HUES64 (cell line): ENCODE measurements at regions not wholly inside any gene's neighbourhood (a gene's known extent, or its start where the extent isn't known, plus 50 kb on each side); places are given as distances from the start of the nearest gene placed in this dataset.

Source experiments
- H3K27ac ChIP-seq: 2 replicates; pipeline ENCODE4 v1.7.0; 2013; ENCODE audit warnings: low read depth, low read length, inconsistent platforms
- H3K27me3 ChIP-seq: 2 replicates; pipeline ENCODE4 v1.6.1; 2013; ENCODE audit warnings: mild to moderate bottlenecking, low read length; ENCODE audit not compliant: insufficient read depth
- H3K36me3 ChIP-seq: 2 replicates; pipeline ENCODE4 v1.6.1; 2013; ENCODE audit warnings: mild to moderate bottlenecking, low read length; ENCODE audit not compliant: insufficient read depth
- H3K4me1 ChIP-seq: 2 replicates; pipeline ENCODE4 v1.6.1; 2013; ENCODE audit warnings: mild to moderate bottlenecking, low read length, moderate library complexity; ENCODE audit not compliant: insufficient read depth
- H3K4me3 ChIP-seq: 2 replicates; pipeline ENCODE4 v1.5.1; 2013; ENCODE audit warnings: mild to moderate bottlenecking, low read length, moderate library complexity
- H3K9ac ChIP-seq: 2 replicates; pipeline ENCODE4 v1.6.1; 2013; ENCODE audit warnings: mild to moderate bottlenecking, low read depth, low read length
- H3K9me3 ChIP-seq: 2 replicates; pipeline ENCODE4 v1.6.1; 2013; ENCODE audit warnings: low read depth, low read length; ENCODE audit not compliant: insufficient read depth
- WGBS: fragments of 150-250, 120-280 bp; methylation state at CpG from one replicate; pipeline ENCODE4 v1.1.7; 2013; ENCODE audit warnings: missing lambda C conversion rate; 5-methylcytosine and 5-hydroxymethylcytosine counted together

DNA sequence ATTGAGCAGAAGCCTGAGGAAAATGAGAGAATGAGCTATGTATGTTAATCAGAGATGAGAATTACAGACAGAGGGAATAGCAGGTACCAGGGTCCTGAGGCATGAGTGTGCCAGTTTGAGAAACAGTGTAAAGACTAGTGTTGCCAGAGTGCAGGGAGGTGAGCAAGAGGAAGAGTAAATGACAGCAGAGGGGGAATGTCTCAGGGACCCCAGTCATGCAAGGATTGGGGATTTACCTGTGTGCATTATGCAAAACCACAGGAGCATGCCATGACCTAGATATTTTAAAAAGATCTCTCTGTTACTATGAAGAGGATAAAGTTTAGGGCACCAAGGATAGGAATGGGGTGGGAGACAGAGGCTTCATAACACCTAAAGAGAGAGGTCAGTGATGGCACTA lies 72.1 kb downstream of the TTC32 start:
- no peaks in the 10 kb centered on the region for H3K36me3 ChIP-seq
- H3K4me1 ChIP-seq = no peaks in the 10 kb centered on the region
- no peaks in the 10 kb centered on the region; the same call in 1 of the 2 replicates for H3K27me3 ChIP-seq
- no peak overlapping the region for H3K27ac ChIP-seq
- no peak overlapping the region for H3K9ac ChIP-seq
- H3K9me3 ChIP-seq = peaks cover 10% of the 10 kb centered on the region; the same call in 1 of the 2 replicates
- H3K4me3 ChIP-seq = no peak overlapping the region

DNA sequence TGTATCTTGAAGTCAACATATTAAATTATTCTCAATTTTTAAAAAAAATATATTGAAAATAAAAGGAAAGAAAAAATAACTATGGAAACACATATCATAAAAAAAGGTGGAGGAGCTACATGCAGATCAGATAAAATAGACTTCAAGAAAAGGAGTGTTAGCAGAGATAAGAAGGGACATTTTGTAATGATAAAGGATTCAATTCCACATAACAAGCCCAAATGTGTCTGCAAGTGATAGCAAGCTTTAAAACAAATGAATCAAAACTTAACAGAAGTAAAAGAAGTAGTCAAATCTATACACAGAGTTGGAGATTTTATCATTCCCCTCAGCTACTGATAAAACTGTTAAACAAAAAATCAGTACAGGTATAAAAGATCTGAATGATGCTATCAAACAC lies 74.9 kb downstream of the TTC32 start:
- Histone ChIP-seq H3K4me1 (no peaks in the 10 kb centered on the region), H3K9ac (no peak overlapping the region), H3K4me3 (no peak overlapping the region), H3K9me3 (peaks cover 11% of the 10 kb centered on the region; the same call in 1 of the 2 replicates), H3K27me3 (no peaks in the 10 kb centered on the region; the same call in 1 of the 2 replicates), H3K27ac (no peak overlapping the region), H3K36me3 (no peaks in the 10 kb centered on the region)

DNA sequence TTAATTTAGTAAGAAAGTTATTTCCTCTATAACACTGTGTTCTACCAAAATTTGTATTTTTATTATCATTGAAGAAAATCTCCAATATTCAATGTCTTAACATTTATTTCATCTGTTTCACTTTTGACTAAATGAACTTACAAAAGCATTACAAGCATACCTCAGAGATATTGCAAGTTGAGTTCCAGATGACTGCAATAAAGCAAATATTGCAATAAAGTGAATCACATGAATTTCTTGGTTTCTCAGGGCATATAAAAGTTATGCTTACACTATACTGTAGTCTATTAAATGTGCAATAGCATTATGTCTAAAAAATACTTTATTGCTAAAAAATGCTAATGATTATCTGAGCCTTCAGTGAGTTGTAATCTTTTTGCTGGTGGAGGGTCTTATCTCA lies 78.3 kb downstream of the TTC32 start:
- Histone ChIP-seq H3K4me3 (no peak overlapping the region), H3K4me1 (no peaks in the 10 kb centered on the region), H3K27ac (no peak overlapping the region), H3K9me3 (peaks cover 11% of the 10 kb centered on the region; the same call in 1 of the 2 replicates), H3K36me3 (no peaks in the 10 kb centered on the region), H3K9ac (no peak overlapping the region), H3K27me3 (no peaks in the 10 kb centered on the region; the same call in 1 of the 2 replicates)

DNA sequence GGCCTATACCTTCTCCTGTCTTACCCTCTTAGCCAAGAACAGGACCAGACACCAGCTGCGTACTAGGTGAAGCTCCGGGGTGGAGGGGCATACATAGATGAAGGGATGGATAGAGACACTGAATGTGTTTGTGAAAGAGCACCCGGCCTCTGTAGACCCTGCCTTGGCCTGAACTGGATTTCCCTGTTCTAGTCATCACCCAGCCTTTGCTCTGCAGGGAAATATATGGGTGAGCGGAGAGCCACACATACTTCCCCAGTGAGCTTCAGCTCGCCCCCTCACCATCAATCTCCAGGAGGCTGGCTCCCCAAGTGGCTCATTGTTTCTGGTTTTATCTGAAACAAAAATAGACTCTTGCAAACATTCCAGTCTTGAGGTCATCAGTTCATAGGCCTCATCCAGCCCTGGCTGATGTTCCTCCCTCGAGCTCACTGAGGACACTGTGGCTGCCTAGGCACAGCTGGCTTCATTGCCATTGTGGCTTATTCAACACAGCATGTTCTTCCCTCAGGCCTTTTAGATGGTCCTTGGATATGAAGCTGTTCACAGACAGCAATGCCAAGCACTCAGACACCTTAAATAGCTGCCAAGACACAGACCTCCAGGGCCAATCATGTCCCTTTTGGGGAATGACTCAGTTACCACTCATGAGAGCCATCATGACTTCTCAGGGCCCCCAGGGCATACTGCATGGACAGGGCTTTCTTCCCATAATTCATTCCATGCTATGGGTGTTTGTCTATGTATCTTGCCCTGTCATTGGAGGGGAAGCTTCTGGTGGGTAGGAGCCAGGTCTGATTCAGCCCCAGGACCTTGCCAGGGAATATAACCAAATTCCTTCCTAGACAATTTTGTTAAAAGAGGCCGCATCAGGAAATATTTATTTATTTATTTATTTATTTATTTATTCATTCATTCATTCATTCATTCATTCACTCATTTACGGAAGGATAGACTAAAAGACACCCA lies 82.4 kb downstream of the TTC32 start:
- Histone ChIP-seq H3K4me1 (no peaks in the 10 kb centered on the region), H3K9me3 (no peaks in the 10 kb centered on the region), H3K9ac (no peak overlapping the region), H3K27me3 (no peaks in the 10 kb centered on the region), H3K4me3 (no peak overlapping the region), H3K27ac (no peak overlapping the region), H3K36me3 (no peaks in the 10 kb centered on the region)
- WGBS = 95% methylated on average over 7 of the region's 8 CpGs

DNA sequence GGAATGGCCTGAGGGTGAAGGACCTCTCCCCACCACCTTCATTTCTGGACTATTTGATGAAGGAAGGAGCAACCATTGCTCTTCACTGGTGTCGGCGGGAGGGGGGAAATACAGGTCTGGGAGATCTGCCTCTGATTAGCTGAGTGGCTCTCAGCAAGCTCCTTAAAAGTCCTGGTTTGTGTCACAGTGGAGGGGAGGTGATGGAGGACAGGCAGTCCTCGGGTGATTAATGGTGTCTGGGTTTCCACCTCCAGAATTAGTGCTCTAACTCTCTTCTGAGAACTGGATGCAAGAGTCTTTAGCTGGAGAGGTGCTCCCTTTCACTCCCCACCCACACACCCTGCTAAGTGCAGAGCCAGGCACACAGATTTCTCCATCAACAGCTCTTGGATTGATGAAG lies 83.2 kb downstream of the TTC32 start:
- Histone ChIP-seq H3K27me3 (no peaks in the 10 kb centered on the region), H3K9ac (no peak overlapping the region), H3K4me1 (no peaks in the 10 kb centered on the region), H3K9me3 (no peaks in the 10 kb centered on the region), H3K4me3 (no peak overlapping the region), H3K27ac (no peak overlapping the region), H3K36me3 (no peaks in the 10 kb centered on the region)
- WGBS = 92% methylated on average over 3 of the region's 3 CpGs

DNA sequence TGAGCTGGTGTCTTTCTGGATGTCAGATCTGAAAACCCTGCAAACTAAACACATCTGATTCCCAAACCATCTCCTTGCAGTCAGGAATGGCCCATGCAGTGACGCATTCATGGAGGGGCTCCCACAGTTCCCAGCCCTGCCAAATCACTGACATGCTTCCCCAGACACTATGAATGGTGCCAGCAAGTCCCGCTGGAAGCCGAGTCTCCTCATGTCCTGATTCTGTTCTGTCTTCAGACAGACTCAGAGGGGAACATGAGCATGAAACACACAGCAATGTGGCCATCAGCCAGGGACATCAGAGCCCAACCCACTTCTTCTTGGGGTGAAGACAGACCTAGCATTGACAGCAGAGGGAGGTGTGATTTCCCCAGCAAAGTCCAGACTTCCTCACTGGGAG lies 83.7 kb downstream of the TTC32 start:
- no peaks in the 10 kb centered on the region for H3K4me1 ChIP-seq
- H3K27ac ChIP-seq = no peak overlapping the region
- no peaks in the 10 kb centered on the region for H3K36me3 ChIP-seq
- H3K27me3 ChIP-seq = no peaks in the 10 kb centered on the region
- H3K9ac ChIP-seq = no peak overlapping the region
- no peak overlapping the region for H3K4me3 ChIP-seq
- 95% methylated on average over 3 of the region's 3 CpGs for WGBS
- H3K9me3 ChIP-seq = no peaks in the 10 kb centered on the region

DNA sequence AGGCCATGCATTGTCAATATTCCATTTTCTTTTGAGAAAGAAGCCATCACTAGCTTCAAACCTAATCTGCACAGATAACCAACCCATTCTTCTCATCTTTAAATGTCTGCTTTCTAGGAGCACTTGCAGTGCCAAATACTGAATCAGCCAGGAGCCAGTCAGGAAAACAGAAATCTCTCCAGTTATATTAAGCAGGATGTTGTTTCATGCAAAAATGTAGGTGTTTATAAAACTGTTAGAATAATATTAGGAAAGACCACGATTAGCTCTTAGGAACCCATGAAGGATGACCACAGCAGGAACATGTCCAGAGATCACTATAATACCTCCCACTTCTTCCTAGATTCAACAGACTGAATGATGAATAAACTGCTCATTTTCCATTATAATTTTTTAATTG lies 86.0 kb downstream of the TTC32 start:
- Histone ChIP-seq H3K27ac (no peak overlapping the region), H3K36me3 (no peaks in the 10 kb centered on the region), H3K9ac (no peak overlapping the region), H3K4me3 (no peak overlapping the region), H3K27me3 (no peaks in the 10 kb centered on the region), H3K9me3 (no peaks in the 10 kb centered on the region), H3K4me1 (no peaks in the 10 kb centered on the region)
- 79% methylated on average over 1 of the region's 1 CpG for WGBS

DNA sequence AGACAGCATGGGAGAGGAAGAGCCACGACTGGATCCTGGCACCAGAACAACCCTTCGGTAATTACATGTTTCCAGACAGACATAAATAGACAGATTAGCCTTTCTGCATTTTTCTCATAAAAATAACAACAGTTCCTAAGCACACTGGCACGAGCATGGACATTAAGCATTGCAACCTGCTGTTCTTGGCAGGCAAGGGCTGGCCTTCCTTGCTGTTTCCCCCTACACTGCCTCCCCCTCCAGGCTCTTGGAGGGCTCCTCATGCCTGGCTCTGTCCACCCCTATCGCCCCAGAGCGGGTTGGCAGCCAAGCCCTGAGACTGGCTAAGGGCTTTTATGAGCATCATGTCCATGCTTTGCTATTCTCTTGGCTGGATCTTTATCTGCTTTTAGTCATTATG lies 89.6 kb downstream of the TTC32 start:
- Histone ChIP-seq H3K9ac (no peak overlapping the region), H3K4me3 (no peak overlapping the region), H3K9me3 (no peaks in the 10 kb centered on the region), H3K36me3 (no peaks in the 10 kb centered on the region), H3K27ac (no peak overlapping the region), H3K4me1 (no peaks in the 10 kb centered on the region), H3K27me3 (no peaks in the 10 kb centered on the region)
- WGBS = 90% methylated on average over 5 of the region's 5 CpGs

DNA sequence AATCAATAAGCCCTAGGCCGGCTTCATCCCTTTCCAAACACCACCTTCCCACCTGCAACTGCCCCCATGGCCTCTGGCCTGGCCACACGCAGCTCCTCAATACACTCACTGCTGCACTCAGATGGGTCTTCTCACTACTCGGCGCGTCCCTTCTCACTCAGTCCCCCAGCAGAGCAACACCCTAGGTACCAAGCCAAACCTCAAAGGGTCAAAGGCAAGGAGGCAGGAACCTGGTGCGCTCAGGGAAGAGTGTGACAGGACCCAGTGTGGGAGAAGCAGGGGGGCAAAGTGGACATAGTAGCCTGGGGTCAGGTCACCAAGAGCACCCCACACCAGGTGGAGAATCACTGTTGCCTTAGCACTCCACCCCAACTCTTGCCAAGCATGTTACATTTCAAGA lies 90.6 kb downstream of the TTC32 start:
- 92% methylated on average over 6 of the region's 6 CpGs for WGBS
- H3K4me1 ChIP-seq = no peaks in the 10 kb centered on the region
- H3K27me3 ChIP-seq = no peaks in the 10 kb centered on the region
- no peaks in the 10 kb centered on the region for H3K36me3 ChIP-seq
- H3K27ac ChIP-seq = no peak overlapping the region
- H3K4me3 ChIP-seq = no peak overlapping the region
- no peaks in the 10 kb centered on the region for H3K9me3 ChIP-seq
- H3K9ac ChIP-seq = no peak overlapping the region

DNA sequence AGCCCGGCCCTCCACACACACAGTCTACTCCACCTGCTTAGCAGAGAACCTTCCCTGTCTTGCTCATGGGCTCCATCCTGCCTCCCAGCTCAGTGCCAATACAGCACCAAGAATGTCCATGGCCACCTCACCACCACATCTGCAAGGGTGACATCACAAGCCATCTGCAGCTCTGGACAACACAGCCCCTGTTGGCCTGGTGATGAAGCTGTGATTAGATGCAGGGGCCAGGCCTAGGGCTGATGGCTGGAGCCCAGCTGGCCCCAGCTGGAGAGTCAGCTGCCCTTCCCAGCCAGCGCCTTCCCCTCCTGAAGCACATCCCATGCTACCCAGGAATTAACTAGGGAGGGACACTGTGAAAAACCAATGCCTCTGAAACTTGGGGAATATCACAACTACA lies 91.1 kb downstream of the TTC32 start:
- no peak overlapping the region for H3K27ac ChIP-seq
- H3K27me3 ChIP-seq = no peaks in the 10 kb centered on the region
- H3K36me3 ChIP-seq = no peaks in the 10 kb centered on the region
- H3K4me1 ChIP-seq = no peaks in the 10 kb centered on the region
- H3K9ac ChIP-seq = no peak overlapping the region
- H3K9me3 ChIP-seq = no peaks in the 10 kb centered on the region
- no peak overlapping the region for H3K4me3 ChIP-seq
- WGBS = 94% methylated on average over 2 of the region's 2 CpGs

DNA sequence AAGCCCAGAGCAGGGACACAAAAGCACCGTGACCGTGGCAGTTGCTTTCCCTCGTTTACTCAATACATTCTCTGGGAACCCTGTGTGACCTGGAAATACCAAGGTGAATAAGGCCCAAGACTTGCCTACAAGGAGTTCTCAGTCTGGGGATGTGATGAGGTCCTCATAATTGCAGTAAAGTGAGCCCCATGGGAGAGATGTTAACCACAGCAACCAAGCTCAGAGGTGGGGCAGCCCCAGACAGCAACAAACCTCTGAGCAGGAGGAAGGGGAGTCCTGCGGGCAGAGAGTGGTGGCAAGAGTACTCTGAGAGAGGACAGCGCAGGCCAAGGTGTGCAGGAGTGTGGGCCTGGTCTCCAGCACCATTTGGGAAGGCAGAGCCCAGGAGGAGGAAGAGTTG lies 91.6 kb downstream of the TTC32 start:
- Histone ChIP-seq H3K9ac (no peak overlapping the region), H3K4me3 (no peak overlapping the region), H3K27ac (no peak overlapping the region), H3K27me3 (no peaks in the 10 kb centered on the region), H3K4me1 (no peaks in the 10 kb centered on the region), H3K9me3 (no peaks in the 10 kb centered on the region), H3K36me3 (no peaks in the 10 kb centered on the region)
- WGBS = 76% methylated on average over 5 of the region's 5 CpGs

DNA sequence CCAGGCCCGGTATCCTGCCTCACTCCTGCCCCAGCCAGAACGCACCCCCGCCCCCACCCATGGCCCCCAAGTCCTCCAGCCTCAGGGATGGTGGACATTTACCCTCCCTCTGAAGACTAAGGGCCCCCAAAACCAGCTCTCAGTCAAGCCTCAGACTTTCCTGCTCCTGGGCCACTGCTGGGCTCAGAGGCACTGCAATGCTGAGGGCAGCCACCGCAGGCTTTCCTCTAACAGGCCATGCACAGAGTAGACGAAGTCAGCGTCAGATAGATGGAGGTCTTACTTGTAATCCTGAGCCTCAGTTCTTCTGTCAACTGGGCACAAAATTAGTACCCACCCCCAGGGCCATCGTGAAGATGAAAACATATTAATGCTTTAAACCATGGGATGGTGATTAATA lies 92.6 kb downstream of the TTC32 start:
- no peak overlapping the region for H3K9ac ChIP-seq
- H3K4me3 ChIP-seq = no peak overlapping the region
- WGBS = 91% methylated on average over 7 of the region's 7 CpGs
- no peaks in the 10 kb centered on the region for H3K9me3 ChIP-seq
- H3K27ac ChIP-seq = no peak overlapping the region
- no peaks in the 10 kb centered on the region for H3K4me1 ChIP-seq
- no peaks in the 10 kb centered on the region for H3K27me3 ChIP-seq
- no peaks in the 10 kb centered on the region for H3K36me3 ChIP-seq
